ENCODE measurements at regions not wholly inside any gene's neighbourhood (a gene's known extent, or its start where the extent isn't known, plus 50 kb on each side); places are given as distances from the start of the nearest gene placed in this dataset.

DNA sequence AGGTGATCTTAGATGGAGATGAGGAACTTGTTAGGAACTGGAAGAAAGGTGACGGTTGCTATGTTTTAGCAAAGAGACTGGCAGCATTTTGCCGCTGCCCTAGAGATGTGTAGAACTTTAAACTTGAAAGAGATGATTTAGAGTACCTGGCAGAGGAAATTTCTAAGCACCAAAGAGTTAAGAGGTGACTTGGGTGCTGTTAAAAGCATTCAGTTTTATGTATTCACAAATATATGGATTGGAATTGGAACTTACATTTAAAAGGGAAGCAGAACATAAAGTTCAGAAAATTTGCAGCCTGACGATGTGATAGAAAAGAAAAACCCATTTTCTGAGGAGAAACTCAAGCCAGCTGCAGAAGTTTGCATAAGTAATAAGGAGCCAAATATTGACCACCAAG, 176.3 kb downstream of the MOXD1 start:
- TF ChIP-seq, protein P1, sequence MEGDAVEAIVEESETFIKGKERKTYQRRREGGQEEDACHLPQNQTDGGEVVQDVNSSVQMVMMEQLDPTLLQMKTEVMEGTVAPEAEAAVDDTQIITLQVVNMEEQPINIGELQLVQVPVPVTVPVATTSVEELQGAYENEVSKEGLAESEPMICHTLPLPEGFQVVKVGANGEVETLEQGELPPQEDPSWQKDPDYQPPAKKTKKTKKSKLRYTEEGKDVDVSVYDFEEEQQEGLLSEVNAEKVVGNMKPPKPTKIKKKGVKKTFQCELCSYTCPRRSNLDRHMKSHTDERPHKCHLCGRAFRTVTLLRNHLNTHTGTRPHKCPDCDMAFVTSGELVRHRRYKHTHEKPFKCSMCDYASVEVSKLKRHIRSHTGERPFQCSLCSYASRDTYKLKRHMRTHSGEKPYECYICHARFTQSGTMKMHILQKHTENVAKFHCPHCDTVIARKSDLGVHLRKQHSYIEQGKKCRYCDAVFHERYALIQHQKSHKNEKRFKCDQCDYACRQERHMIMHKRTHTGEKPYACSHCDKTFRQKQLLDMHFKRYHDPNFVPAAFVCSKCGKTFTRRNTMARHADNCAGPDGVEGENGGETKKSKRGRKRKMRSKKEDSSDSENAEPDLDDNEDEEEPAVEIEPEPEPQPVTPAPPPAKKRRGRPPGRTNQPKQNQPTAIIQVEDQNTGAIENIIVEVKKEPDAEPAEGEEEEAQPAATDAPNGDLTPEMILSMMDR (conservative IDR thresholded peaks at IDR 0.05) = no peak
- no peak for TF ChIP-seq ZFX (IDR thresholded peaks at IDR 0.05)
